HG03045 (cell line): ENCODE measurements at regions not wholly inside any gene's neighbourhood (a gene's known extent, or its start where the extent isn't known, plus 50 kb on each side); places are given as distances from the start of the nearest gene placed in this dataset.

Source experiments
- ATAC-seq: cut with Tn5 transposase; IDR thresholded peaks from one replicate; pipeline ENCODE4 v1.9.1; 2021; ENCODE audit warnings: mild to moderate bottlenecking, moderate library complexity; ENCODE audit not compliant: unreplicated experiment

DNA sequence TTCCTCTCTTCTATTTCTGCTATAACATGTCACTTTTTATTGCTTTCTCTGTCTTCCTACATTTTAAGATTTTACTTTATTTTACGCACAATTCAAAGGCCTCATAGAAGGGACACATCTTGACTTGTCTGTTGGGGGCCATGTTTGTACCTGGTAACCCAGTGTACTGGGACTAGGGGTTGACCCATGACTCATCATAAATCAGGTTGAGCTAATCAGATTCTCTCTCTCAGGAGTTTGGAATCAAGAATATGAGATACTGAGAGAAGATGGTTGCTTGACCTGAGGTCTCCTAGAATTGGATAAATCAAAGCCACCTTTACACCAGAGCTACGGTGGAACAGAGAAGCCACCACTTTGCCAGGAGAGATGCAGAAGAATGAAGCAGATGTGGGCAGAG, 153.0 kb downstream of the UXS1 start:
- no peak for ATAC-seq

GRCh38 chr2:106039634-106040315, 154.3 kb downstream of the UXS1 start:
- no peak for ATAC-seq

- ATAC-seq, result no peak
Measured at GRCh38 chr2:106038601-106039375, 155.3 kb downstream of the UXS1 start.

DNA sequence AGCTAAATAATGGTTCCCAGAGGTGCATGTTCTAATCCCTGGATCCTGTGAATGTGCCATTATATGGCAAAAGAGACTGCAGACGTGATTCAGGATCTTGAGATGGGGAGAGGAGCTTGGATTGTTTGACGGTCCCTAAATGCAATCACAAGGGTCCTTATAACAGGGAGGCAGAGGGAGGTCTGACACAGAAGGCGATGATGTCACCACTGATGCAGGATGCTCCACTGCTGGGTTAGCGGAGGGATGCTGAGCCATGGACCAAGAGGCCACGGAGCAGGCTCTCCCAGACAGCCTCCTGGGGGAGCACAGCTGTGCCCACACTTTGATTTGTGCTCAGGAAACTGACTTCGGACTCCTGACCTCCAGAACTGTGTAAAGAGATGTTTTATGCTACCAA, 156.2 kb downstream of the UXS1 start:
- ATAC-seq, result no peak

GRCh38 chr2:106037262-106037661, 156.8 kb downstream of the UXS1 start:
- no peak for ATAC-seq

DNA sequence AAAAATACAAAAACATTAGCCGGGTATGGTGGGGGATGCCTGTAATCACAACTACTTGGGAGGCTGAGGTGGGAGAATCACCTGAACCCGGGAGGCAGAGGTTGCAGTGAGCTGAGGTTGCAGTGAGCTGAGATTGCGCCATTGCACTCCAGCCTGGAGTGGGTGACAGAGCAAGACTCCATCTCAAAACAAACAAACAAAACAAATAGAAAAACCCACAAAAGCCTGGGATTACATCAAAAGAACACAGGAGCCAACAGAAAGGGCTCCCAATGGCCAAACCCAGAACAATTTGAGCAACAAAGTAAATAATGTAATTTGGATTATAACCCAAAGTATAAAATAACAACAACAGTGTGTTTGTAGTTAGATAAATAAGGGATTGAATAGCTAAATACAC, 159.8 kb downstream of the UXS1 start:
- no peak for ATAC-seq

DNA sequence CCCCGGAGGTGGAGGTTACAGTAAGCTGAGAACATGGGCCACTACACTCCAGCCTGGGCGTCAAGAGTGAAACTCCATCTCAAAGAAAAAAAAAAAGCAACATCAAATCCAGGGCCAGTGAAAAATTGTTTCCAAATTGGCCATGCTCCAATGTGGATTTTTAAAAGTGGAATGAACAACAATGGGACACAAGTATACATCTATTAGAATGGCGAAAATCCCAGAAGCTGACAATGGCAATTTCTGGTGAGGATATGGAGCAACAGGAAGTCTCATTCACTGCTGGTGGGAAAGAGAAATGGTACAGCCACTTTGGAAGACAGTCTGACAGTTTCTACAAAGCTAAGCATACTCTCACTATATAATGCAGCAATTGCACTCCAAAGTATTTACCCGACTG, 161.4 kb downstream of the UXS1 start:
- ATAC-seq, result no peak

- ATAC-seq, result peak; percentile 68
Measured at GRCh38 chr2:106030287-106031268, 163.5 kb downstream of the UXS1 start.

GRCh38 chr2:106028192-106028591, 165.9 kb downstream of the UXS1 start:
- no peak for ATAC-seq

GRCh38 chr2:106026271-106027190, 167.6 kb downstream of the UXS1 start:
- ATAC-seq, result no peak

GRCh38 chr2:106025796-106026195, 168.3 kb downstream of the UXS1 start:
- ATAC-seq, result no peak

- ATAC-seq, result no peak
Measured at GRCh38 chr2:106021662-106022028, 172.5 kb downstream of the UXS1 start.

- no peak for ATAC-seq
Measured at GRCh38 chr2:106020821-106021661, 173.1 kb downstream of the UXS1 start.

GRCh38 chr2:106020032-106020431, 174.1 kb downstream of the UXS1 start:
- ATAC-seq, result no peak

- no peak for ATAC-seq
Measured at GRCh38 chr2:106018141-106018540, 176.0 kb downstream of the UXS1 start.

GRCh38 chr2:106012591-106013347, 181.3 kb downstream of the UXS1 start:
- no peak for ATAC-seq

DNA sequence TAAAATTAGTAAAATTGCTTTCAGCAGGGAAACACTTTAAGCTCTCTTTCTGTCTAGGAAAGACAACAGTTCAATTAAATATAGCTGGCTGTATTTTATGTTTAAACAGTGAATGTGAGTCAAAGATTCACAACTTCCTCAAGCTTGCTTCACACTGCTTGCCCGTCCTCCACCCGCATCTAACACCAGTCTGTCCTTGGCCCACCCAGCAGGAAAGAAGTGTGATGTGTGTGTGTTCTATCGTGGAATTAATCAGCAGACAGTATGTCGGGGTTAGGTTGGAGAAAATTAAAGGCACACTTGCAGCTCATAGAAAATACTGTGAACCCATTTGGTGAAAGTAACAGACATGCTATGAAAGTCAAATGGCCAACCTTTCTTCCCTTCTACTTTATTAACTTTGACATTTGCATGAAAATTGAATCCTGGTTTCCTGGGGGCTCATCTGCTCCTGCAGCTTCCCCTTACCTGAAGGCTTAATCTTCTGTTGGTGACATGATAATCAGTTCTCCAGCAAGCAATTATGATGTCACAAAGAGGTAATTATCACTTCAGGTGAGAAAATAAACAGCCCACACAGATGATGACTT, 182.0 kb downstream of the UXS1 start:
- ATAC-seq, result no peak

GRCh38 chr2:106011380-106011779, 182.7 kb downstream of the UXS1 start:
- ATAC-seq, result no peak
